HG03039 (cell line): ENCODE measurements at regions not wholly inside any gene's neighbourhood (a gene's known extent, or its start where the extent isn't known, plus 50 kb on each side); places are given as distances from the start of the nearest gene placed in this dataset.

Experiments used
- ATAC-seq: cut with Tn5 transposase; IDR thresholded peaks from one replicate; pipeline ENCODE4 v1.9.1; 2021; ENCODE audit warnings: mild to moderate bottlenecking, moderate library complexity; ENCODE audit not compliant: unreplicated experiment

DNA sequence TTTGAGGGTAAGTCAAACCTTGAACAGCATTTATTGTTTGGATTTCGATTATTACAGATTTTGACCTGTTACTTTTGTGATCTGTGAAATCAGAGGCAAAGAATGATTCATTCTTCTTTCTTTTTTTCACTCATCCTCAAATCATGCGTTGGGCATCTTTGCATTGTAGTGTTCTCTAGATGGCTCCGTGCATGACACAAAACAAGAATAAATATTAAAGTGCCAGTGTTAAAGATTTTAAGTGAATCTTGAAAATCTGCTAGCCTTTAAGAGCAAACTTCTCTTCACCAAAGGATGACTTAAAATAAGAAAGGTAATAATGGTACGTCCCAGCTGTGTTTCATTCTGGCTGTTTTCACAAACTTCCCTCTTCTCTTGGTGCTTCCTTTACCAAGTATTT lies 361.9 kb upstream of the SMARCA2 start:
- ATAC-seq: no peak

DNA sequence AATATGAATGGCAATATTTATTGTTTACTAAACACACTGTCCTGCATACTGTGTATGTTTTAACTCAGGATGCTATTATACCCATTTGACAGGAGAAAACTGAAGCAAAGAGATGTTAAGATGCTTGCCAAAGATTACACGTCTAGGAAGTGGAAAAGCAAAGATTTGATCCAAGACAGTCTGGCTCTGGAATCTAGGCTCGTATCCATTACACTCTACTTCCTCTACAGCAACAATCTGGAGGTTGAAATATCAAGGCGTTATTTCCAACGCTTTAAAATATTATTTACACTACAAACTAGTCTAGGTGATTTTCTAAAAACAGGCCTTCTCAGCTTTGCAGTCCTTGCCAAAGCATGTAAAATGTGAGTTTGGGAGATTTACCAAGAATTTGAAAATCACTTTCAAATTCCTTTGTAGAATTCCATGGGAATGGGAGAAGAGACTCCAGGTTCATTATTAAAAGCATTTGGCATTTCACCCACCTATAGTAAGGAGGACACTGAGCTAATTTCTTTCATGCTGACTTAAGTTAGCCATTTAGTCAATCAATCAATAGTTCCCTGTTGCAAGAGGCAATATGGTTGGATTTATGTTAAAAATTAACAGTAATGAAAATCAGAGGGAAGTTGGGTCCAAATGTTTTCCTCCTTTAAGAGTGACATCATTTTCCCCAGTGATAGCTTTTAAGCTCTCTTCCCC lies 356.3 kb upstream of the SMARCA2 start:
- no peak for ATAC-seq

DNA sequence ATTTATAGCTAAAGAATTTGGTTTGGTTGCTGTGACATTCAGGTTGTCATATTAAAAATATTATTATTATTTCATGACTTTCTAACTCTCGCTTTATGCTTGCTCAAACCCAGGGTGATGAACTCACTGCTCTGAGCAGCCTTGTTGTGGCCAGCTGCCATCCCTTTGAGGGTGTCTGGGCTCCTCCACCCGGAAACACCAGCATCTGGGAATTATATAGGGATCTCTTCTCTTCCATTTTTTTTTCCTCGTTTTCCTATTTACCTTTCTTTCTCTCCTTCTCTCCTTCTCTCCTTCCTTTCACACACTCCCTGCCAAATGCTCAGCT lies 355.8 kb upstream of the SMARCA2 start:
- no peak for ATAC-seq

DNA sequence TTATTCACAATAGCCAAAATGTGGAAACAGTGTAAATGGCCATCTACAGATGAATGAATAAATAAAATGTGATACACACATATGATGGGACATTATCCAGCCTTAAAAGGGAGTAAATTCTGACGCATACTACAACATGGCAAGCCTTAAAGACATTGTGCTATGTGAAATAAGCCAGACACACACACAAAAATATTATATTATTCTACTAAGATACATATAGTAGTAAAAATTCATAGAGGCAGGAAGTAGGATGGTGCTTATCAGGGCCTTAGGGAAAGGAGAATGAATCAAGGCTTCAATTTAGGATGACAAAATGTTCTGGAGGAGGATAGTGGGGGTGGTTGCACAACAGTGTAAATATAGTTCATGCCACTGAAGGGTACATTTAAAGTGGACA lies 346.7 kb upstream of the SMARCA2 start:
- ATAC-seq: no peak

DNA sequence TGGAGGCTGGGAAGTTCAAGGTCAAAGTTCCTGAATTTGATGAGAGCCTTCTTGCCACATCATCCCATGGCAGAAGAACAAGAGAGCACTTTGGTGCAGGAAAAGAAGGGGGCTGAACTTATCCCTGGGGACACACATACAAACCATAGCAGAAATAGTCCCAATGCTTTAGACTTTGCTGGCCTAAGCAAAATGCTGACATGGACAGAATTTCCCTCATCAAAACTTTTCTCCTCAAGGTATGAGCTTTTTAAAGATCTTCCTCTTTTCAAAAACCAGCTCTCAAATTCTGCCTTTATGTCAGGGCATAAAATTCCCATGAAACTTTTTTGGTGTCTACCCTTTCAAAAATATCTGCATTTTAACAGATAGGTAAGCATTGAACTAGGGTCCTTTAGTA lies 341.8 kb upstream of the SMARCA2 start:
- ATAC-seq: no peak

DNA sequence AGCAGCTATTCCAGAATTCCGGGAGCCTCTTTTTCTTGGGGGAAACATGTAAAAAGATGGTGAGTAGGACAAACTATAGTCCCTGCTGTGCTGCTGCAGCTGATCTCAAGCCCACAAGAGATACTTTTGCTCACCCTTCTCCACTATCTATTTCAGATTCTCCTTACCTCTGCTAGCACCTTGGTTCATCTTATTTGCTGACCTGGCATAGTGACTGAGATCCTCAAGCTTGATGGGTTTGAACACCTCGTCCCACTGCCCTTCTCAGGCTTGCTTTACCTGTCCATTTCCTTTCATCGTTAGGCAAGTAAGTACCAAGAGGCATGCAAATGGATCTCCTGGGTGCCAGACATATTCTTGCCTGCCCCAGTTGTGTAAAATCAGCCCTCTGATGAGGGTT lies 338.4 kb upstream of the SMARCA2 start:
- no peak for ATAC-seq

DNA sequence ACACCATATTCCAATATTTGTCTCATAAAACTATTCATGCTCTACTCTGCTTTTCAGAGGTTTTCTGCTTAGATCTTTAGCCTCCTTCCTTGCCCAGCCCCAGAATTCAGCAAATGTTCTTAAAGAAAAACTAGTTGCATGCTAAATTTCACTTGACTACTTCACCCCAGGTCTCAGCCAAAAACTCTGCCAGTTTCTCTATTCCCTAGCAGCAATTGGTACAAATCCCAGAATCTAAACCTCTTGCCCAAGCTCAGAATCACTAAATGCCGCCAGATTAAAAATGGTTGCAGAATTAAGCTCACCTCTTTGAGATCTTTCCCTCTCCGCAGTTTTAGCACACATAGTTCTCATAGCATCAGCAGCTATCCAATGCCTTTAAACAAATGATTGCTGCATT lies 331.2 kb upstream of the SMARCA2 start:
- no peak for ATAC-seq

DNA sequence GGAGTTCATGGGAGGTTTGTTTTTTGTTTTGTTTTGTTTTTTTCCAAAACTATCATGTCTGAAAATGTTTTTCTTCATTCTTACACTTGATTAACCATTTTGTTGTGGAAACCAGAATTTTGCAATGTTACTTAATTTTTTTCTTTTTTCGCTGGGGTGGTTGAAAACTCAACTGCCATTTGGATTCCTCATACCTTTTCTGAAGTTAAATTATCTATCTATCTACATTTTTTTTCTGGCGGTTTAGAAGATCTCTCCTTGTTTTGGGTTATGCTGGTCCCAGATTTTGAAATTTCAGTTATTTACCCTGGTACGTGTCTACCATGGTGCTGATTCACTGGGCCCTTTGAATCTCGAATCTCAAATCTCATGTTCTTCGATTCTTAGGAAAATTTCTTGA lies 316.2 kb upstream of the SMARCA2 start:
- no peak for ATAC-seq

DNA sequence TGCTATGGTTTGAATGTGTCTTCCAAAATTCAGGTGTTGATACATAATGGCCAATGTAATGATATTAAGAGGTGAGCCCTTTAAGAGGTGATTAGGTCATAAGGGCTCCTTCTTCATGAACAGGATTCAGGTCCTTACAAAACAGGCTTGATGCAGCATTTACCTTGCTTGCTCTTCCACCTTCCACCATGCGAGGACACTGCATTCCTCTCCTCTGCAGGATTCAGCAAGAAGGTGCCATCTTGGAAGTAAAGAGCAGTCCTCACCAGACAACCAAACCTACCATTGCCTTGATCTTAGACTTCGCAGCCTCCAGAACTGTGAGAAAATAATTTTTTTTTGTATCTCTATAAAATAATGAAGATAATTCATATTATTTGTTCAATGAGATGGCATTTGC lies 314.0 kb upstream of the SMARCA2 start:
- ATAC-seq: no peak

DNA sequence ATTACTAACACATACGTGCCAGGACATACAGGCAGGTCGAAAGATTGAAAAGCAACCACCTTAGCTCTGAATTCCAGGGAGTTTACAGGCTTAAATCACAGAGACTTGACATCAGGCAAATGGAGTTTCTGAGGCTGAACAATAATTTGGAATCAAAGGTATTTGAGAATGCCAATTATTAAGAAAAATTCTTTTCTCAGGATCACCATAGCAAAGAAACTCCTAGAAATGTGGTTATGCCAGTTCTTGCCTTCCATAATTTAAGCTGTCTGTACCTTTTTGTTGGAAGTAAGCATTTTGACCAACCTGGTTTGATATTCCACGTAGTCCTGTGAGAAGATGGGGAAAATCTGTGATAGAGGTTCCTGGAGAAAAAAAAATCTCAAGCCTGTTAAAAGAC lies 312.4 kb upstream of the SMARCA2 start:
- ATAC-seq: no peak

DNA sequence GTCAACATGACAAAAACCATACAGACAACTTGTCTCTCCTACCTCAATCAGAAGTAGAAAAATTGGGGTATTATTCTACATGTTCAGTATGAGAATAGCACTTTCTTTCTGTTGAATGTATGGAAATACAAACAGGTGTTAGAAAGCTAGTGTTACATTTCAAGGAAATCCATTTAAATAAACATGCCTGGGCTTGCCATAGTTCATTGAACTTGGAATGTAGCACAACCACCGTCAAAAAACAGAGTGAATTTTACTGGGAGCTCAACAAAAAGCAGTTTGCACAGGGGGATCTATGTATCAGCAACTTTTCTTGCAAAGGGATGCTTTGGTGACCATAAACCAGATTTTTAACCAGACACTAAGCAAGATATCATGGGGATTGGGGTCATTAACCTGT lies 307.9 kb upstream of the SMARCA2 start:
- ATAC-seq: no peak

DNA sequence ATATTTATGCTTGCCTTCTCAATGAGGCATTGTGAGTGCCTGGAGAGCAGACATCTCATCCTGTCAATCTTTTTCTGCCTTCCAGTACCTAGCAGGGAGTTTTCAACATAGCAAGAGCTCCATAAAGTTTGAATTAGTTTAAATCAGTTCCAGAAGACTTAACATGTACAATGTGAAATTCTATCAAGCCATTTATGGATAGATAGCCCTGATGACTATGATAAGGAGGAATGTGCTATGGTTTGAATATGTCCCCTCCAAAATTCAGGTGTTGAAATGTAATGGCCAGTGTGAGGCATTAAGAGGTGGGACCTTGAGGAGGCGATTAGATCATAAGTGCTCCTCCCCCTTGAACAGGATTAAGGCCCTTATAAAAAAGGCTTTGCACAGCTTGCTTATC lies 306.9 kb upstream of the SMARCA2 start:
- no peak for ATAC-seq

DNA sequence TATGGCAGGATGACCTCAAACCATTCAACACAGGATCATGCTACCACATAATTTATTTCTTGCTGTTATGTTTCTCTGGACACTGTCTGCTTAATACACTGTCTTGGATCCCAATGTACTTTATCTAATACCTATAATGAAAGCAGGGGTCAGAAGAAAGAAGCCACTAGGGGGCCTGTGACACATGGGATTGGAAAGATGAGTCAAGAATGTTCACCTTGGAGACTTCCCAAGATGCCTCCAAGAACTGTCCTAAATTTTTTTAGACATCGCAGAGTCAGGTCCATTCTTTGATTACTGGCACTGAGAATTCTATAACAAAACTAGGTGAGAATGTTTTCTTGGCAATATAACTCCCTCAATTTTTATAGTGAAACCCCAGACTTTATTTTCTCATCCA lies 305.8 kb upstream of the SMARCA2 start:
- no peak for ATAC-seq

DNA sequence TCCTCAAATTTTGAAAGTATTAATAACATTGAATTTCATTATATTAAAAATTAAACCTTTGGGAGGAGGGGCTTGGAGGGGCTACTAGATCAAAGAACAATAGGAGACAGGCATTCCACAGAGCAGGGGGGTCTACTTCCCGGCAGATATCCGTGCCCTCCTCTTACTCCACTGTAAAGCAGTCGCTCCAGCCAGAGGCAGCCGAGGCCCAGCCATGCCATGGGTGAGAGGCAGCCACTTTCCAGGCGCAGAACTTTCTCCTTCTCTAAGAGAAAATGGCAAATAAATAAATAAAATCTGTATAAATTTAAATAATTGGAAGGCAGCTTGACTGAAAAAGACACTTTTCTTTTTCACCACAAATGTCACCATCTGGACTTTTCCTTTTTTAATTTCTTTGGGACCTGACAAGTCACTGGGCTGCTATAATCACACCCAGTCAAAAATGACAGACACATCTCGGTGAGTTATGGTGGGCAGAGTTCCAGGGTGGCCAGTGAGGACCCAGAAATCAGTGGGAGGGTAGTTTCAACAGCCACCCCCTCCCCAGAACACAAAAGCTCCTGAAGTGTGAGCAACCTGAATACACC lies 302.2 kb upstream of the SMARCA2 start:
- ATAC-seq: no peak

DNA sequence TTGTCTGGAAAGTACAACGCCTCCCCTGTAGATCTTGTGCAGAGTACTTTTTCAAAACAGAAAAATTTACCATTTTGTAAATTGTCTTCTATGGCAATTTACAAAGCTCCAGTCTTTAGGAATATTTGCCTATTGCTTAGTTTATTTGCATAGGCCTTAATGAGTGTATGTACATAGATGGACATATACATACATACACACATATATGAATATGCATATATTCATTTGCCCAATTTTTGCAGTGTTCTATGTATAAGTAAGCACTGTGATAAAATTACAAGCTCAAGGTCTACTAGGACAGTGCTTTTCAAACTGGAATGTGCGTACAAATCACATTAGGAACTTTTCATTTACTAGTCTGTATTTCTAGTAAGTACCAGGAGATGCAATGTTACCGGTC lies 301.3 kb upstream of the SMARCA2 start:
- ATAC-seq: no peak

DNA sequence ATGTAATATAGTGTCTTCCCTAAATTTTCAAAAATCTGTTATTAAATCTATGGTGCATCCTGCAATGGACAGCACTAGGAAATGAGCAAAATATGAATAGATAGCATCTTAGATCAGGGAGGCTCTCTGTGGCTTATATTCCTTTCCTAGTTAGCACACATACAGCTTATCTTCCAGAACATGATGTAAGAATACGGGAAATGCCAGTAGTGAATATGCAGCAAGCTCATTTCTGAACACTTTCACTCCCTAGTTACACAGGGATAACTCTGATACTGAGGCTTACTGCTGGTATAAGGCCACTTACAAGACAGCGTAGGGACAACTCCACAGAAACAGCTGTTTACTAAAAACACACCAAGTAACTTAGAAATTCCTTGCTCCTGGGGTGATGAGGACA lies 297.3 kb upstream of the SMARCA2 start:
- no peak for ATAC-seq

DNA sequence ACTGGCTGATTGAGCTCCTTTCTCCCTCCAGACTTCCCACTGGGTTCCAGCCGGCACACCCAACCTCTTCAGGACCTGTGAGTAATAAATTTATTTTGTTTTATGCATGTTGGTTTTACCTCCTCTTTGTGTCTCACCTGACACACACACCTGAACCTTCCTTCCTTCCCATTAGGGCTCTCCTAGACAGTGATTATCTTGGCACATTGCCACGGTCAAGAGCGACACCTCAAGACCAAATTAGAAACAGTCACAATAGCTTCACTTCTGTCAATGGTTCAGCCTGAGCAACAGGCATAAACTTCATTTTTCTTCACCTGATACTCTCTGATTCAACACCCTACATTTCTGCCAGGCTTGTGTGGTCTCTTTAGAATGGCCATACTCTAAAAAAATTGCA lies 296.3 kb upstream of the SMARCA2 start:
- no peak for ATAC-seq

DNA sequence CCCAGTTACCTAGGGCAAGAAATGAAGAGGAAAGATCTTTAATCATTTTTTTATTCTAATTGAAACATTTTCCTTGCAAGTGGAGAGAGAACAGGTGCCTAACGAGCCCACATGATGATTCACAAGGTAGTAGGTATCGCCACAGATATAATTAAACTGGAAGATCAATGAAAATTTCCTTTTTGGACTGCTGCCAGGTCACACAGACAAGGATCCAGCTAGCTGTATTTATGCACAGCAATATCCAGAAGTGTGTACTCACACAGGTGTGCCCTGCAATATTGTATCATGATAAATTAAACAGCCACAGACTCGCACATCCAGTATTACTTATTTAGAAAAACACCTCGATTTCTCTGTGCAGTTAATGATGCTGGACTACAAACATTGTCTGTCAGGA lies 294.0 kb upstream of the SMARCA2 start:
- ATAC-seq: no peak

DNA sequence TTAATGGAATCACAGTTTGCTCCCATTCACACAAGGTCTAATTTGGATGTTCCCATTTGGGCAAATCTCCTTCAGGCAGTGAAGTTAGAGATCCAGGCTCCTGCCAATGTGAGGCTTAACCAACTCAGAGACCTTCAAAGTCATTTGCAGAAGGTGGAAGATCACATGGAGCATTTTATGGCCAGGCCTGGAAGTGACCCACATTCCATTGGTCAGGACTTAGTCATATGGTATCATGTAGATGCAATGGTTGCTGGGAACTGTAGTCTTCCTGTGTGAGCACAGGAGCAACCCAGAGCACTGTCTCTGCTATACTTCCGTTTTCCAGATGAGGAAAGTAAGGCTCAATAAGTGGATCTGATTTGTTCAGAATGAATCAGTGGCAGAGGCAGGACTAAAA lies 292.7 kb upstream of the SMARCA2 start:
- no peak for ATAC-seq

DNA sequence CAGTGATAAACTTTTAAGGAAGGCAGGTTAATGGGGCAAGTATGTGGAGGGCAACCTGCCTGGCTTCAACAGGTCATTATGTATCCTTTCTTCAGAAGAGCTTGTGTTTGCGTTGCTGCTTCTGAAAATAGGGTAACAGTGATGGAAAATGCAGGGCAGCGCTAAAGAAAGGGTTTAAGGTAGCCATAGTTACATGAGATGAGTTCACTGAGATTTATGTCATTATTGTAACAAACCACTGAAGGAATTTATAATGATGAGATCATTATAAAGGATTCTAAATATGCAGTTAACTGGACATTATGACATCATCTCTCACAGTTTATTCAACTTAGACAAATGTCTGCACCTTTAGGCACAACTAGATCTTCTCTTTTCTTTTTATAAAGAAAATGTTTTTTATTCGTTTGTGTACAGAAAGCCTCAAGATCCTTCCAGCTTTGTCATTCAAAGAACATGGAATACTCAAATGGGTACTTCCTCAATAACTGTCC lies 291.6 kb upstream of the SMARCA2 start:
- no peak for ATAC-seq

DNA sequence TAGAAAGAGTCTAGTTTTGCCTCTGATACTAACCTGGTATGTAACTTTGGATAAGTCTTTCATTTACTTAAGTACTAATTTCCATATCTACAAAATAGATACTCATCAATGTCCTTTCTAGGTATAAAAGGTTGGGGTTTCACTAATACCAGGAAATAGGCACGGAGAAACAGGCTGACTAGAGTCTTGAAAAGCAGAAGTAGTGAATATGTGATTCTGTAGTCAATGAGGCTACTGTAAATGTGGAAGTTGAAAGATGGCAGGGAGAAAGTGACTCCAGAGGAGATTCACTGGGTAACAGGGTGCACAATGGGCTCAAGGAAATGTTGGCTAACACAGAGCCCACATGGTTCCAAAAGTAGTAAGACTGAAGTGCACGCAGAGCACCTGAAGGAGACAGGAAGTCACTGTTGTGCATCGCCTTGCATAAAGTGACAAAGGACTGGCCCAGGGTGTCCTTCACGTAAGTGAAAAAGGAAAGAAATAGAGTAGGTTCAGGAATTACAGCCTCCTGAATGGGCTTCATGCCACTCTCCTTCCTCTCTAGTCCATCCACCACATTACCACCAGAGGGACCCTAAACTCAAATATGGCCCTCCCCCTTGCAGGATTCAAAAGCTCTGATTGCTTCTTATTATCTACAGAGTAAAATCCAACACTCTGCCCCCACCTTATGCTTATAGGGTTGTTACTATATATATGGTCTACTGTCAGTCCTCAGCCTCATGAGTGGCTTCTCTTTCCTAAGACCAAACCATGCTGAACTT lies 288.0 kb upstream of the SMARCA2 start:
- no peak for ATAC-seq

DNA sequence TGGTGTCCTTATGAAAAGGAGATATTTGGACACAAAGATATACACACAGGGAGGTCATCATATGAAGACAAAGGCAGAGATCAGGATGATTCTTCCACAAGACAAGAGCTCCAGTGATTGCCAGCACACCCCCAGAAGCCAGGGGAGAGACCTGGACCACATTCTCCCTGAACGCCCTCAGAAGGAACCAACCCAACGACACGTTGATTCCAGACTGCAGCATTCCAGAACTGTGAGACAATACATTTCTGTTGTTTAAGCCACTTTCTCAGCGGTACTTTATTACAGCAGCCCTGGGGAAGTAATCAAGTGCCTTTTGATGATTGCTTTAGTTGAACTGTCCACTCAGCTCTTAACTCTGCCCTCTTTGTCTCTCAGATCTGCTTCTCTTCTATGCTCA lies 285.5 kb upstream of the SMARCA2 start:
- no peak for ATAC-seq
